ENCODE measurements at regions not wholly inside any gene's neighbourhood (a gene's known extent, or its start where the extent isn't known, plus 50 kb on each side); places are given as distances from the start of the nearest gene placed in this dataset.

- no peaks in the 10 kb centered on the region for H3K9me3 Mint-ChIP-seq (ENCODE audit: low read depth)
- TF ChIP-seq CTCF (IDR thresholded peaks at IDR 0.05): no peak
- no peaks in the 10 kb centered on the region for H3K36me3 Mint-ChIP-seq (ENCODE audit: low read depth)
- H3K27me3 Mint-ChIP-seq (ENCODE audit: low read depth): peaks cover 11% of the 10 kb centered on the region
- no peaks in the 10 kb centered on the region for H3K4me1 Mint-ChIP-seq (ENCODE audit: low read depth)
- no peak overlapping the region for H3K4me3 Mint-ChIP-seq (ENCODE audit: unreplicated experiment)
- no peak for DNase-seq (ENCODE audit: low spot score)
- H3K27ac Mint-ChIP-seq (ENCODE audit: unreplicated experiment): no peak overlapping the region
Observed at GRCh38 chr7:108810756-108811385, 241.2 kb downstream of the DNAJB9 start.

DNA sequence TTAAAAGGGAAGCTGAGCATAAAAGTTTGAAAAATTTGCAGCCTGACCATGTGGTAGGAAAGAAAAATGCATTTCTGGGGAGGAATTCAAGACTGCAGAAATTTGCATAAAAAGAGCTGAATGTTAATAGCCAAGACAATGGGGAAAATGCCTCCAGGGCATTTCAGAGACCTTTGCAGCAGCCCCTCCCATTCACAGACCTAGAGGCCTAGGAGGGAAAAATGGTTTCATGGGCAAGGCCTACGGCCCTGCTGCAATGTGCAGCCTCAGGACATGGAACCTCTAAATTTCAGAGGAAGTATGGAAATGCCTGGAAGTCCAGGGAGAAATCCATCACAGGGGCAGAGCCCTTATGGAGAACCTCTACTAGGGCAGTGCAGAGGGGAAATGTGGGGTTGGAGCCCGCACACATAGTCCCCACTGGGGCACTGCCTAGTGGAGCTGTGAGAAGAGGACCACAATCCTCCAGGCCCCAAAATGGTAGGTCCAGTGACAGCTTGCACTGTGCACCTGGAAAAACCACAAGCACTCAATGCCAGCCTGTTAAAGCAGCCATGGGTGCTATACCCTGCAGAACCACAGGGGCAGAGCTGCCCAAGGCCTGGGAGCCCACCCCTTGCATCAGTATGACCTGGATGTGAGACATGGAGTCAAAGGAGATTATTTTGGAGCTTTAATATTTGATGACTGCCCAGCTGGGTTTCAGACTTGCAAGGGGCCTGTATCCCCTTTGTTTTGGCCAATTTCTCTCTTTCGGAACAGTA, 243.8 kb downstream of the DNAJB9 start:
- H3K27me3 Mint-ChIP-seq (ENCODE audit: low read depth): peaks cover 9% of the 10 kb centered on the region
- H3K4me3 Mint-ChIP-seq (ENCODE audit: unreplicated experiment): no peak overlapping the region
- no peaks in the 10 kb centered on the region for H3K4me1 Mint-ChIP-seq (ENCODE audit: low read depth)
- no peak overlapping the region for H3K27ac Mint-ChIP-seq (ENCODE audit: unreplicated experiment)
- no peak for TF ChIP-seq CTCF (IDR thresholded peaks at IDR 0.05)
- no peaks in the 10 kb centered on the region for H3K9me3 Mint-ChIP-seq (ENCODE audit: low read depth)
- peak; percentile 46 for DNase-seq (ENCODE audit: low spot score)
- H3K36me3 Mint-ChIP-seq (ENCODE audit: low read depth): no peaks in the 10 kb centered on the region

GRCh38 chr7:108815815-108816214, 246.1 kb downstream of the DNAJB9 start:
- no peaks in the 10 kb centered on the region for H3K9me3 Mint-ChIP-seq (ENCODE audit: low read depth)
- no peak for DNase-seq (ENCODE audit: low spot score)
- no peaks in the 10 kb centered on the region for H3K4me1 Mint-ChIP-seq (ENCODE audit: low read depth)
- H3K4me3 Mint-ChIP-seq (ENCODE audit: unreplicated experiment): no peak overlapping the region
- H3K27me3 Mint-ChIP-seq (ENCODE audit: low read depth): peaks cover 6% of the 10 kb centered on the region
- H3K36me3 Mint-ChIP-seq (ENCODE audit: low read depth): no peaks in the 10 kb centered on the region
- TF ChIP-seq CTCF (IDR thresholded peaks at IDR 0.05): no peak
- no peak overlapping the region for H3K27ac Mint-ChIP-seq (ENCODE audit: unreplicated experiment)

DNA sequence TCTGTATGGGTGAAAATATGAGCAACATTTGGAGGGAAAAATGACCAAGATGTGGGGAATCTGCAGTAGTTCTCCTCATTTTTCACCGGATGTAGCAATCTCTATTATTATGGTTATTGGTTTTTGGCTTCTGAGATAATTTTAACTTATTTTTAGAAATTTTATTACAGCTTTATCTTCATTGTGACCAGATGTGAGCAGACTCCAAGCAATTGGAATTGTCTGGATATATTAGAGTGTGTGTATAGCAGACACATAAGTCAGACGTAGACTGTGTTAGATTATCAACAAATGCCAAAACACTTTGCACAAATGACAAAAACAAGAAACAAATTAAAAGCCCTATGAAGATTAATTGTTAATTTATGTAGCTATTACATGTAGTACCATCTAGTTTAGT, 249.1 kb downstream of the DNAJB9 start:
- peaks cover 8% of the 10 kb centered on the region for H3K27me3 Mint-ChIP-seq (ENCODE audit: low read depth)
- DNase-seq (ENCODE audit: low spot score): no peak
- no peaks in the 10 kb centered on the region for H3K4me1 Mint-ChIP-seq (ENCODE audit: low read depth)
- H3K36me3 Mint-ChIP-seq (ENCODE audit: low read depth): no peaks in the 10 kb centered on the region
- H3K9me3 Mint-ChIP-seq (ENCODE audit: low read depth): no peaks in the 10 kb centered on the region
- H3K4me3 Mint-ChIP-seq (ENCODE audit: unreplicated experiment): no peak overlapping the region
- no peak for TF ChIP-seq CTCF (IDR thresholded peaks at IDR 0.05)
- H3K27ac Mint-ChIP-seq (ENCODE audit: unreplicated experiment): no peak overlapping the region

DNA sequence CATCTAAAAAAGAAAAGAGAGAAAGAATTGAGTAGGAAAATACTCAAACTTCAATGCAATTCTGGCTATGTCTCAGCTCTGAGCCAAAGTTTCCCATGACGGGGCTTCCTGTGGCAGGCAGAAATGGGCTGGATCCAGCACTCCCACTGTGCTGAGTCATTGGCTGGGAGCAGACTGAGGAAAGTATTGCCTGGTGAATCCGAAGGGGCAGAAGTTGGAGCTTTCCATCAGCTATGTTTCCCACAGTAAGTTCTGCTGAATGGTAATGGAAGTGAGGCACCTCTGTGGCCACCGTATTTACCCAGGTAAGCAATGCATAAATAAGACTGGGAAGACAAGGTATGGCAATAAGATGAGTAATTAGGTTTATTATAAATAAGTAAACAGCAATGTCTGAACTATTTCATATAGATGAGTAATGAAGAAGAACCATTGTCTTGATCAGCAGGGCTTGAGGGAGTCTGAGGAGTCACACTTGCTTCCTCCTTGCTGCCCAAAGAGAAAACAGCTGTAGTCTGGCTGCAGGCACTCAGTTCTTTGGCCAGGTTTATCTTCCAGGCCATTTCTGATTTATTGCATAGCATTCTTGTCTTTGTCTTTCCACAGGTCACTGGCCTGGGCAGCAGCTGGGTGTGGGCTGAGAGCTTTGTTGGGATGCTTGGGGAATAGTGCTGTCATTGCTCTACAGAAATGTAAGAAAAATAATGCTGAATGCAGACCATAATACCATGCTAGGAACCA, 255.3 kb downstream of the DNAJB9 start:
- H3K27me3 Mint-ChIP-seq (ENCODE audit: low read depth): peaks cover 4% of the 10 kb centered on the region
- H3K9me3 Mint-ChIP-seq (ENCODE audit: low read depth): peaks cover 6% of the 10 kb centered on the region
- H3K4me1 Mint-ChIP-seq (ENCODE audit: low read depth): peaks cover 7% of the 10 kb centered on the region
- H3K36me3 Mint-ChIP-seq (ENCODE audit: low read depth): no peaks in the 10 kb centered on the region
- no peak for DNase-seq (ENCODE audit: low spot score)
- TF ChIP-seq CTCF (IDR thresholded peaks at IDR 0.05): no peak
- no peak overlapping the region for H3K4me3 Mint-ChIP-seq (ENCODE audit: unreplicated experiment)
- H3K27ac Mint-ChIP-seq (ENCODE audit: unreplicated experiment): no peak overlapping the region

Measured in chondrocyte (in vitro differentiated cells).